GM12878 (cell line): ENCODE measurements at regions not wholly inside any gene's neighbourhood (a gene's known extent, or its start where the extent isn't known, plus 50 kb on each side); places are given as distances from the start of the nearest gene placed in this dataset.
"Not testable (repeated sequence)": the region's sequence is repeated elsewhere in the genome, so short reads cannot be mapped to it uniquely, and the experiment has no call there.

Experiments
- ATAC-seq: fragments of 200-7000 bp; cut with Tn5 transposase; 3 replicates; pipeline ENCODE4 v1.9.1; 2020; ENCODE audit warnings: mild to moderate bottlenecking, moderate library complexity
- BruUV-seq: library from RNA; stranded (reverse); fragments of 400-500 nt; replicated peaks from 2 replicates; lab custom pipeline; 2021; lab: Mats Ljungman, UMichigan
- CTCF ChIA-PET: fragments of 300-600 bp; sonication (Branson Sonifier 250); formaldehyde crosslinking; extraction: SDS; loops from one replicate; lab custom pipeline; 2021; ENCODE audit warnings: inconsistent platforms; lab: Yijun Ruan, JAX
- POLR2A ChIA-PET: fragments of 350-600 bp; formaldehyde crosslinking; extraction: SDS; loops from one replicate; lab custom pipeline; 2021; ENCODE audit warnings: inconsistent platforms; lab: Charles Lee
- RAD21 ChIA-PET: fragments of 300-600 bp; sonication (Branson Sonifier 250); formaldehyde crosslinking; loops from one replicate; lab custom pipeline; 2023; ENCODE audit warnings: antibody characterized with exemption; ENCODE audit not compliant: unreplicated experiment; lab: Charles Lee
- SMC1A ChIA-PET: fragments of 300-600 bp; sonication (Branson Sonifier 250); formaldehyde crosslinking; loops from one replicate; lab custom pipeline; 2023; ENCODE audit not compliant: unreplicated experiment, uncharacterized antibody; lab: Charles Lee
- DNase-seq: peaks from one replicate; pipeline ENCODE4 v3.0.0-alpha.2; 2011; ENCODE audit warnings: low read depth, low spot score
- FAIRE-seq: peaks from 3 replicates; lab custom pipeline; 2011; peaks lifted over from hg19 to GRCh38; lab: Jason Lieb, UNC
- H2AFZ ChIP-seq: 2 replicates; pipeline ENCODE4 v1.6.0; 2011; ENCODE audit warnings: low read depth, low read length, control low read depth; ENCODE audit not compliant: control insufficient read depth
- H3K27ac ChIP-seq: 2 replicates; pipeline ENCODE4 v1.5.1; 2011; ENCODE audit warnings: control low read depth; ENCODE audit not compliant: control insufficient read depth, insufficient read depth
- H3K27me3 ChIP-seq, 2 experiments: replicated peaks in 1 of 2; 2 replicates each; pipeline versions ENCODE4 v1.6.0 to v1.6.1; 2011; ENCODE audit warnings: low read length in 1 of 2; ENCODE audit not compliant: control insufficient read depth in 2 of 2, insufficient read depth in 2 of 2
- H3K36me3 ChIP-seq, 2 experiments: 2 replicates each; pipeline ENCODE4 v1.5.1; 2011; ENCODE audit warnings: low read length in 1 of 2; ENCODE audit not compliant: control insufficient read depth in 2 of 2, insufficient read depth in 2 of 2
- H3K4me1 ChIP-seq: 2 replicates; pipeline ENCODE4 v1.6.1; 2011; ENCODE audit warnings: mild to moderate bottlenecking, low read length, moderate library complexity, mixed read lengths; ENCODE audit not compliant: control insufficient read depth, insufficient read depth
- H3K4me2 ChIP-seq: 2 replicates; pipeline ENCODE4 v1.6.0; 2011; ENCODE audit warnings: control low read depth; ENCODE audit not compliant: control insufficient read depth, insufficient read depth
- H3K4me3 ChIP-seq: fragments of 200-600 bp; sonication (generic); 2 replicates; pipeline ENCODE4 v1.5.1; 2016
- H3K79me2 ChIP-seq: 2 replicates; pipeline ENCODE4 v1.6.0; 2011; ENCODE audit warnings: low read length; ENCODE audit not compliant: control insufficient read depth, insufficient read depth
- H3K9ac ChIP-seq: 2 replicates; pipeline ENCODE4 v1.8.0; 2011; ENCODE audit warnings: low read length, control low read depth, mixed read lengths; ENCODE audit not compliant: control insufficient read depth, insufficient read depth
- H3K9me3 ChIP-seq: replicated peaks from 3 replicates; pipeline ENCODE4 v1.5.1; 2011; ENCODE audit warnings: mild to moderate bottlenecking, low read length; ENCODE audit not compliant: control insufficient read depth, insufficient read depth
- H4K20me1 ChIP-seq: 2 replicates; pipeline ENCODE4 v1.6.0; 2011; ENCODE audit not compliant: control insufficient read depth, insufficient read depth
- WGBS: methylation state at CpG from one replicate; pipeline ENCODE4 v1.1.6; 2016; ENCODE audit warnings: low lambda C conversion rate; ENCODE audit not compliant: insufficient replicate concordance, insufficient coverage; ENCODE audit errors: missing lambda C conversion rate; 5-methylcytosine and 5-hydroxymethylcytosine counted together
- in situ Hi-C: fragments of 300-500 bp; cut with MboI; formaldehyde crosslinking; loops from 9 replicates; pipeline ENCODE4 v1.14.3; 2018; ENCODE audit warnings: mixed read lengths
- intact Hi-C: fragments of 100-400 bp; cut with micrococcal nuclease; formaldehyde crosslinking; loops from one replicate; pipeline ENCODE4 v1.14.2; 2022; ENCODE audit not compliant: unreplicated experiment

GRCh38 chr21:9745457-9746108, 775.8 kb upstream of the TPTE start:
- H3K4me3 ChIP-seq, H2AFZ ChIP-seq, DNase-seq, H3K27me3 ChIP-seq, intact Hi-C loops, in situ Hi-C loops, FAIRE-seq, H3K27ac ChIP-seq, RAD21 ChIA-PET, H3K9me3 ChIP-seq, BruUV-seq, H3K79me2 ChIP-seq, H3K36me3 ChIP-seq, CTCF ChIA-PET, ATAC-seq, H4K20me1 ChIP-seq, H3K9ac ChIP-seq, H3K4me2 ChIP-seq, POLR2A ChIA-PET, H3K4me1 ChIP-seq, SMC1A ChIA-PET: not testable (repeated sequence)
- 8% methylated on average over 9 of the region's 9 CpGs for WGBS

DNA sequence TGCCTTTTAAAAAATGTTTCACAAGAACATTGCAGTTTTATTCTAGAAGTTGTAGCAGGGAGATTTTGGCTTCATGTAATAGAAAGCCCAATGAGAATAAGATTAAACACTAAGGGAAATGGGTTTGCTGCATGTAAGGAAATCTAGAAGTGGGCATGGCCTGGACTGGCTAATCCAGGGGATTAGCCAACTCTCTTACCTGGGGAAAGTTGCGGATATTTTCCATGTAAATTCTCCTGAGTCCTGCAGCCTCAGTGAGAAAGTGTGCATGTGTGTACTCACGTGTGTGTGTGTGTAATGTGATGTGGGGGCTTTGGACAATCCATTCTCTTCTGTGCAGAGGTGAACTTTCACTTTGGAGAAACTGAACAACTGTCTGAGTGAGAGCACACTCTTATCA, 775.1 kb upstream of the TPTE start:
- RAD21 ChIA-PET, H3K36me3 ChIP-seq, H3K4me1 ChIP-seq, BruUV-seq, H2AFZ ChIP-seq, H4K20me1 ChIP-seq, intact Hi-C loops, FAIRE-seq, H3K4me3 ChIP-seq, SMC1A ChIA-PET, in situ Hi-C loops, DNase-seq, H3K27ac ChIP-seq, ATAC-seq, CTCF ChIA-PET, H3K9me3 ChIP-seq, H3K27me3 ChIP-seq, H3K4me2 ChIP-seq, POLR2A ChIA-PET, H3K79me2 ChIP-seq, H3K9ac ChIP-seq: not testable (repeated sequence)
- WGBS: 28% methylated on average over 2 of the region's 2 CpGs

GRCh38 chr21:9746831-9747606, 774.4 kb upstream of the TPTE start:
- ATAC-seq, H3K4me3 ChIP-seq, H3K27ac ChIP-seq, H2AFZ ChIP-seq, SMC1A ChIA-PET, H3K9ac ChIP-seq, H3K27me3 ChIP-seq, CTCF ChIA-PET, H3K9me3 ChIP-seq, intact Hi-C loops, FAIRE-seq, H4K20me1 ChIP-seq, BruUV-seq, in situ Hi-C loops, RAD21 ChIA-PET, H3K79me2 ChIP-seq, H3K4me1 ChIP-seq, H3K36me3 ChIP-seq, H3K4me2 ChIP-seq, POLR2A ChIA-PET, DNase-seq: not testable (repeated sequence)
- 3% methylated on average over 8 of the region's 8 CpGs for WGBS

GRCh38 chr21:9747870-9748269, 773.5 kb upstream of the TPTE start:
- H3K27me3 ChIP-seq, H3K79me2 ChIP-seq, DNase-seq, SMC1A ChIA-PET, H3K36me3 ChIP-seq, H4K20me1 ChIP-seq, H3K9me3 ChIP-seq, FAIRE-seq, H3K27ac ChIP-seq, ATAC-seq, RAD21 ChIA-PET, CTCF ChIA-PET, H2AFZ ChIP-seq, POLR2A ChIA-PET, intact Hi-C loops, H3K4me1 ChIP-seq, H3K9ac ChIP-seq, H3K4me3 ChIP-seq, H3K4me2 ChIP-seq, in situ Hi-C loops, BruUV-seq: not testable (repeated sequence)
- 3% methylated on average over 5 of the region's 5 CpGs for WGBS
